Bronchial epithelial cell (primary cell): ENCODE measurements at regions not wholly inside any gene's neighbourhood (a gene's known extent, or its start where the extent isn't known, plus 50 kb on each side); places are given as distances from the start of the nearest gene placed in this dataset.
"Not testable (repeated sequence)": the region's sequence is repeated elsewhere in the genome, so short reads cannot be mapped to it uniquely, and the experiment has no call there.

Experiments used
- DNase-seq: peaks from one replicate; pipeline ENCODE4 v3.0.0-alpha.2; 2010; ENCODE audit warnings: low read depth
- FAIRE-seq: peaks from 2 replicates; lab custom pipeline; 2011; peaks lifted over from hg19 to GRCh38; lab: Jason Lieb, UNC
- H3K27me3 ChIP-seq: 2 replicates; pipeline ENCODE4 v1.5.1; 2011; ENCODE audit warnings: low read length; ENCODE audit not compliant: control insufficient read depth, insufficient read depth
- H3K36me3 ChIP-seq: 2 replicates; pipeline ENCODE4 v1.5.1; 2011; ENCODE audit warnings: low read length; ENCODE audit not compliant: control insufficient read depth, insufficient read depth
- H3K4me3 ChIP-seq: 2 replicates; pipeline ENCODE4 v1.5.1; 2011; ENCODE audit warnings: mild to moderate bottlenecking, low read depth, low read length, control low read depth
- TF ChIP-seq, protein P1 (sequence below): IDR thresholded peaks from 2 replicates; pipeline ENCODE4 v1.5.1; 2011; ENCODE audit warnings: mild to moderate bottlenecking, moderate library complexity, low read length, control low read depth, inconsistent platforms; ENCODE audit not compliant: insufficient read depth, severe bottlenecking

DNA sequence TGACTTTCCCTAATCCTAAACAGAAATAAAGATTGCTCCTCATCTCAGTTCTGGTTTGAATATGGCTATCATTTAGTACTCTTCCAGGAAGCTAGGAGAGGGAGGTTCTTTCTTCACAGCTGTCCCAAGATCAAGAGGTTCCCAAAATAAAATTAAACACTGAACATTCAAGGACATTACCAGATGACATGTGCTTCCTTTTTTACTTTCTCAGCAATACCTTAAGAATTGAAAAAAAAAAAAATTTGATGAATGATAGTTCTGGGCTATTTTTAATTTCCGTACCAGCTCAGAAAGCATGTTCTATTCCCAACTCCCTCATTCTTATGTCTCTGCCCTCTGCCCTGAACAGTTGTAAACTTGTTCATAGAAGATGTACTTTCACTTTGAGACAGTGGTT lies 61.7 kb upstream of the MYL1 start:
- no peaks in the 10 kb centered on the region for H3K36me3 ChIP-seq
- H3K4me3 ChIP-seq, result no peak overlapping the region
- FAIRE-seq (no peak), DNase-seq (no peak)
- TF ChIP-seq, protein P1, sequence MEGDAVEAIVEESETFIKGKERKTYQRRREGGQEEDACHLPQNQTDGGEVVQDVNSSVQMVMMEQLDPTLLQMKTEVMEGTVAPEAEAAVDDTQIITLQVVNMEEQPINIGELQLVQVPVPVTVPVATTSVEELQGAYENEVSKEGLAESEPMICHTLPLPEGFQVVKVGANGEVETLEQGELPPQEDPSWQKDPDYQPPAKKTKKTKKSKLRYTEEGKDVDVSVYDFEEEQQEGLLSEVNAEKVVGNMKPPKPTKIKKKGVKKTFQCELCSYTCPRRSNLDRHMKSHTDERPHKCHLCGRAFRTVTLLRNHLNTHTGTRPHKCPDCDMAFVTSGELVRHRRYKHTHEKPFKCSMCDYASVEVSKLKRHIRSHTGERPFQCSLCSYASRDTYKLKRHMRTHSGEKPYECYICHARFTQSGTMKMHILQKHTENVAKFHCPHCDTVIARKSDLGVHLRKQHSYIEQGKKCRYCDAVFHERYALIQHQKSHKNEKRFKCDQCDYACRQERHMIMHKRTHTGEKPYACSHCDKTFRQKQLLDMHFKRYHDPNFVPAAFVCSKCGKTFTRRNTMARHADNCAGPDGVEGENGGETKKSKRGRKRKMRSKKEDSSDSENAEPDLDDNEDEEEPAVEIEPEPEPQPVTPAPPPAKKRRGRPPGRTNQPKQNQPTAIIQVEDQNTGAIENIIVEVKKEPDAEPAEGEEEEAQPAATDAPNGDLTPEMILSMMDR, result no peak
- no peaks in the 10 kb centered on the region for H3K27me3 ChIP-seq

DNA sequence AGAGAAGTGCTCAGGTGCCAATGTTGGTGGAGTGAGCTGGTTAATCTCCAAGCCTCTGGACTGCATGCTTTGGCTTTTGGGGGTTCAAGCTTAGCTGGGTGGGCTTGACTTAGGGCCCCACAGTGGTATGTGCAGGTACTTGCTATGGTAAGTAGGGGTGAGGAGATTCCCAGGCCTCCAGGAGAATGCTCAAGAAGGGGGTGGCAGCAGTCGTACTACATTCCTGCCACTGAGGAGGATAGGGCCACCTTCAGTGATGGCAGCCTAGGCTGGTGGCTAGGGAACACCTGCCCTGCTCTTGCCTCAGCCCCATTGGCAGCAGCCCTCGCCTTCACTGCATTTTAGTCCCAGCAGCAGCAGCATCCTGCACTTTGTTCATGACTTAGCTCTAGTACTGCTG lies 55.6 kb upstream of the MYL1 start:
- DNase-seq (no peak), FAIRE-seq (no peak)
- Histone ChIP-seq H3K36me3 (no peaks in the 10 kb centered on the region), H3K27me3 (no peaks in the 10 kb centered on the region), H3K4me3 (no peak overlapping the region)
- TF ChIP-seq, protein P1, result no peak

DNA sequence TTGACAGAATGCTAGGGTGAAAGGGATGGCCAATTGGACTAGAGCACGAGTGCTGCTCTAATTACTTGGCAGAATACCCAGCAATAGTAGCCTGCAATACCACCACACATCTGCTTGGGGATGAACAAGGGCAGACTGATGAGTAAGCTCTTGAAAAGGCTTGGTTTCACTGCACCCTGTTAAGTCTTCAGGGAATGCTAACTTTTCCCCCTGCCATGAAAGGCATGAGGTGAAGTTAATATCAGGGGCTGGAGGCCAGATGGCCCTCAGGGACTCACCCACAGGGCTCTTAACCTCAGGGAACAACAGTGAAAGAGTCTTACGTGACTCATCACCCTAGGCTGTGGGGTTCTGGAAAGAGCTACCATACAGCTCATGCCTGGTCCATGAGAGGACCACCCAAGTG lies 51.7 kb upstream of the MYL1 start:
- no peaks in the 10 kb centered on the region for H3K27me3 ChIP-seq
- DNase-seq, result no peak
- TF ChIP-seq, protein P1, result no peak
- no peaks in the 10 kb centered on the region for H3K36me3 ChIP-seq
- no peak overlapping the region for H3K4me3 ChIP-seq
- no peak for FAIRE-seq

DNA sequence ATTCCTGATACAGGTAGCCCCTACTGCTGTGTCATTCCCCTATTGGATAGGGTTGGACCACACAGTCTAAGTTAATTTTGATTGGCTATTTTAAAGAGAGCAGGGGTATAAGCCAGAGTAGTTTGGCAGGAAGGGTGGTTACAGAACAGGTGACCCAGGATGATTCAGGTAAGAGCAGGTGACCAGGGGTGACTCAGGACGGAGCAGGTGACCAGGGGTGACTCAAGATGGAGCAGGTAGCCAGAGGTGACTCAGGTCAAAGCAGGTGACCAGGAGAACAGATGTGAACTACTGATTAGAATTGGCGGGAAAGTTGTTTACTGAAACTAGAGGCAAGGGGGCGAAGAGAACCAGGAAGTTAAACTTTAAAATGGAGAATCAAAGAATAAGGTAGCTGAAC lies 50.5 kb upstream of the MYL1 start:
- not testable (repeated sequence) for H3K4me3 ChIP-seq, H3K27me3 ChIP-seq, H3K36me3 ChIP-seq, FAIRE-seq
- DNase-seq, result peak; percentile 23
